ENCODE measurements at regions not wholly inside any gene's neighbourhood (a gene's known extent, or its start where the extent isn't known, plus 50 kb on each side); places are given as distances from the start of the nearest gene placed in this dataset.

GRCh38 chr10:26378861-26379294 is 59.3 kb upstream of the APBB1IP start:
- no peak overlapping the region for H3K4me3 Mint-ChIP-seq (ENCODE audit: unreplicated experiment)
- TF ChIP-seq CTCF (IDR thresholded peaks at IDR 0.05; ENCODE audit: insufficient read depth in 1 of 2, low read depth in 1 of 2, low read length in 1 of 2, severe bottlenecking in 1 of 2, unreplicated experiment in 1 of 2) = no peak
- H3K4me1 Mint-ChIP-seq (ENCODE audit: low read depth, unreplicated experiment) = peaks cover 14% of the 10 kb centered on the region
- no peak overlapping the region for H3K27ac Mint-ChIP-seq (ENCODE audit: unreplicated experiment)
- Histone ChIP-seq H3K36me3 (ENCODE audit: control insufficient read depth, insufficient read depth, low read length) (no peaks in the 10 kb centered on the region), H3K4me1 (peaks cover 30% of the 10 kb centered on the region), H3K4me3 (ENCODE audit: low read depth, low read length) (no peak overlapping the region), H3K9me3 (peaks cover 14% of the 10 kb centered on the region; the same call in 1 of the 2 replicates), H3K27me3 (replicated peaks; ENCODE audit: control insufficient read depth, insufficient read depth, low read length) (no peaks in the 10 kb centered on the region)
- no TSS peak for BruUV-seq (replicated peaks)
- DNase-seq = peak in 1 of 2 experiments; percentile 25
- peaks cover 7% of the 10 kb centered on the region for H3K36me3 Mint-ChIP-seq (ENCODE audit: insufficient read depth, unreplicated experiment)
- ChIA-PET POLR2A (no interaction called here), CTCF (no interaction called here)
- intact Hi-C loops (cut with micrococcal nuclease; ENCODE audit: unreplicated experiment) = no loop called here
- no peaks in the 10 kb centered on the region for H3K9me3 Mint-ChIP-seq (ENCODE audit: unreplicated experiment)
- H3K27me3 Mint-ChIP-seq (ENCODE audit: insufficient read depth, unreplicated experiment) = no peaks in the 10 kb centered on the region

DNA sequence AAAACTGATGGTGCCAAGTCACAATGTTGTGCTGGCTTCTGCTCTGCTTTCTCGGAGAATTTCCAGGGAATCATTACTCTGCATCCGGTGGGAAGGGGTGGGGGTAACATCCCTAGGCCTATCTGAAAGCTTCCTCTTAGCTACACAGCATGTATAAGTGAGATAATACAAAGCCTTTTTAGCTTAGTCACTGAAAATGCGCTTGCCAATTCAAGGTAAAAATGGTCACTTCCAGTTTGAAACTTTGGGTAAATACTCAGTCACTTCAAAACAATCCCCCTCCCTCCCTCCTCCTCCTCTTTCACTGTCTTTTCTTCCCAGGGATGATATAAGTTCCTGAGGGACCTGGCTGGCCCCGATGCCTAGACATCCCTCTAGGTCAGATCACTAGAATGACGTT is 57.3 kb upstream of the APBB1IP start:
- Mint-ChIP-seq H3K27ac (ENCODE audit: unreplicated experiment) (no peak overlapping the region), H3K4me3 (ENCODE audit: unreplicated experiment) (no peak overlapping the region), H3K36me3 (ENCODE audit: insufficient read depth, unreplicated experiment) (peaks cover 7% of the 10 kb centered on the region), H3K9me3 (ENCODE audit: unreplicated experiment) (no peaks in the 10 kb centered on the region), H3K4me1 (ENCODE audit: low read depth, unreplicated experiment) (peaks cover 27% of the 10 kb centered on the region), H3K27me3 (ENCODE audit: insufficient read depth, unreplicated experiment) (no peaks in the 10 kb centered on the region)
- H3K4me3 ChIP-seq (ENCODE audit: low read depth, low read length) = no peak overlapping the region
- H3K36me3 ChIP-seq (ENCODE audit: control insufficient read depth, insufficient read depth, low read length) = no peaks in the 10 kb centered on the region
- H3K9me3 ChIP-seq = peaks cover 14% of the 10 kb centered on the region; the same call in 1 of the 2 replicates
- peaks cover 30% of the 10 kb centered on the region for H3K4me1 ChIP-seq
- intact Hi-C loops (cut with micrococcal nuclease; ENCODE audit: unreplicated experiment) = no loop called here
- TF ChIP-seq CTCF (IDR thresholded peaks at IDR 0.05; ENCODE audit: insufficient read depth in 1 of 2, low read depth in 1 of 2, low read length in 1 of 2, severe bottlenecking in 1 of 2, unreplicated experiment in 1 of 2) = no peak
- BruUV-seq (replicated peaks) = no TSS peak
- POLR2A ChIA-PET = no interaction called here
- CTCF ChIA-PET = no interaction called here
- no peak for DNase-seq
- no peaks in the 10 kb centered on the region for H3K27me3 ChIP-seq (replicated peaks; ENCODE audit: control insufficient read depth, insufficient read depth, low read length)

- peaks cover 22% of the 10 kb centered on the region for H3K4me1 ChIP-seq
- H3K27ac Mint-ChIP-seq (ENCODE audit: unreplicated experiment) = no peak overlapping the region
- peaks cover 21% of the 10 kb centered on the region for H3K4me1 Mint-ChIP-seq (ENCODE audit: low read depth, unreplicated experiment)
- no peak for DNase-seq
- H3K9me3 Mint-ChIP-seq (ENCODE audit: unreplicated experiment) = no peaks in the 10 kb centered on the region
- intact Hi-C loops (cut with micrococcal nuclease; ENCODE audit: unreplicated experiment) = no loop called here
- H3K36me3 Mint-ChIP-seq (ENCODE audit: insufficient read depth, unreplicated experiment) = peaks cover 6% of the 10 kb centered on the region
- BruUV-seq (replicated peaks) = no TSS peak
- peaks cover 8% of the 10 kb centered on the region; the same call in 1 of the 2 replicates for H3K9me3 ChIP-seq
- no peak overlapping the region for H3K4me3 Mint-ChIP-seq (ENCODE audit: unreplicated experiment)
- no peaks in the 10 kb centered on the region for H3K27me3 ChIP-seq (replicated peaks; ENCODE audit: control insufficient read depth, insufficient read depth, low read length)
- no peaks in the 10 kb centered on the region for H3K36me3 ChIP-seq (ENCODE audit: control insufficient read depth, insufficient read depth, low read length)
- no peaks in the 10 kb centered on the region for H3K27me3 Mint-ChIP-seq (ENCODE audit: insufficient read depth, unreplicated experiment)
- ChIA-PET POLR2A (no interaction called here), CTCF (no interaction called here)
- no peak for TF ChIP-seq CTCF (IDR thresholded peaks at IDR 0.05; ENCODE audit: insufficient read depth in 1 of 2, low read depth in 1 of 2, low read length in 1 of 2, severe bottlenecking in 1 of 2, unreplicated experiment in 1 of 2)
- H3K4me3 ChIP-seq (ENCODE audit: low read depth, low read length) = no peak overlapping the region
Measured at GRCh38 chr10:26381986-26382385, 56.2 kb upstream of the APBB1IP start.
